AG10803 (cell line): ENCODE measurements at regions not wholly inside any gene's neighbourhood (a gene's known extent, or its start where the extent isn't known, plus 50 kb on each side); places are given as distances from the start of the nearest gene placed in this dataset.

Source experiments
- DNase-seq: peaks from one replicate; pipeline ENCODE4 v3.0.0; 2010; ENCODE audit warnings: low read depth
- H3K4me3 ChIP-seq: 2 replicates; pipeline ENCODE4 v1.5.1; 2011; ENCODE audit warnings: mild to moderate bottlenecking, low read length, control low read depth
- CTCF ChIP-seq: conservative IDR thresholded peaks from 2 replicates; pipeline ENCODE4 v1.5.1; 2011; ENCODE audit warnings: mild to moderate bottlenecking, low read length, control low read depth, inconsistent platforms

- no peak for TF ChIP-seq CTCF
- no peak overlapping the region for H3K4me3 ChIP-seq
- no peak for DNase-seq
Observed at GRCh38 chr12:5258926-5259325, 173.0 kb upstream of the NTF3 start.

- no peak overlapping the region for H3K4me3 ChIP-seq
- DNase-seq, result peak; percentile 75
- no peak for TF ChIP-seq CTCF
Observed at GRCh38 chr12:5259523-5259922, 172.4 kb upstream of the NTF3 start.

GRCh38 chr12:5260086-5260485 is 171.8 kb upstream of the NTF3 start:
- TF ChIP-seq CTCF, result no peak
- peak; percentile 22 for DNase-seq
- H3K4me3 ChIP-seq, result no peak overlapping the region

GRCh38 chr12:5260591-5261086 is 171.3 kb upstream of the NTF3 start:
- no peak for DNase-seq
- H3K4me3 ChIP-seq, result no peak overlapping the region
- no peak for TF ChIP-seq CTCF

GRCh38 chr12:5262450-5262849 is 169.5 kb upstream of the NTF3 start:
- no peak for TF ChIP-seq CTCF
- no peak overlapping the region for H3K4me3 ChIP-seq

GRCh38 chr12:5262885-5263284 is 169.0 kb upstream of the NTF3 start:
- TF ChIP-seq CTCF, result no peak
- DNase-seq, result peak; percentile 48
- H3K4me3 ChIP-seq, result no peak overlapping the region

More at GRCh38 chr12:5262450-5262849, 169.5 kb upstream of the NTF3 start:
- DNase-seq, result peak; percentile 93

- no peak for TF ChIP-seq CTCF
- no peak overlapping the region for H3K4me3 ChIP-seq
- DNase-seq, result no peak
Observed at GRCh38 chr12:5264006-5264405, 167.9 kb upstream of the NTF3 start.
